ENCODE measurements at regions not wholly inside any gene's neighbourhood (a gene's known extent, or its start where the extent isn't known, plus 50 kb on each side); places are given as distances from the start of the nearest gene placed in this dataset.

DNA sequence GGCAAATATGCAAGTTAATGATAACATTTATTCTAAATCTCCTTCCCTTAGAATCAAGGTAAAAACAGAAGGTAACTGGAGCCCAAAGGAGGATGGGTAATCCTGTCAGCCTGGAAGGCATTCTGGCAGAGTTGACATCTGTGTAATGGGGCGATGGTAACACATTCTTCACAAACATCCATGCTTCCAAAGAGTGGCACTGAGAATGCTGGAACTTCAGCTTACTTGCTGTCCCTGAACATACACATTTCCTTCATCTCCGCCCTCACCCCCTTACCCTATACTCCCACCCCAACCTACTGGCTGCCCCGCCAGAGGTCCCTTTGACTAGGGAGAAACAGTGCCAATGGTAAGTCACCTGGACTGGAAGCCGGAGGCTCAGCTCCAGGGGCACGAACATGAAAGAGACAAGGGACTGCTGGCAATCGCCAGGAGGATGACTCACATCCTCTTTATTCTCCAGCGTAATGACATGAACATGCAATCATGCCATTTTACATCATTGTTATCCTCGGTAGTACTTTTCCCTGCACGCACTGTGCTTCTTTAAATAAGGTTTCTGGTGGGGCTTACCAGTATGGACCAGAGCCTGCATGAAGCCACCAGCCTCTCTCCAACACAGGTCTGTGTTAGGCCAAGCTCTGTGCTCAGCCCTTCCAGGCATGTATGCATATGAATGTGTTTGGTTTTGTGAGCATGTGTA lies 694.2 kb upstream of the TENM3 start:
- no peaks in the 10 kb centered on the region for H3K36me3 ChIP-seq (ENCODE audit: insufficient read depth, low read length)
- peak overlapping the region; percentile 87 for H3K27ac ChIP-seq (ENCODE audit: low read depth, low read length)
- peaks cover 29% of the 10 kb centered on the region for H3K4me1 ChIP-seq (ENCODE audit: control insufficient read depth, insufficient read depth, low read length, unreplicated experiment)
- H3K79me2 ChIP-seq (ENCODE audit: control insufficient read depth, insufficient read depth, low read length, unreplicated experiment): no peaks in the 10 kb centered on the region
- H3K4me3 ChIP-seq (ENCODE audit: low read depth, low read length): peak overlapping the region; percentile 31
- no peaks in the 10 kb centered on the region for H3K27me3 ChIP-seq (ENCODE audit: insufficient read depth, low read length)
- peak overlapping the region; percentile 80 for H2AFZ ChIP-seq (ENCODE audit: low read length, unreplicated experiment)

DNA sequence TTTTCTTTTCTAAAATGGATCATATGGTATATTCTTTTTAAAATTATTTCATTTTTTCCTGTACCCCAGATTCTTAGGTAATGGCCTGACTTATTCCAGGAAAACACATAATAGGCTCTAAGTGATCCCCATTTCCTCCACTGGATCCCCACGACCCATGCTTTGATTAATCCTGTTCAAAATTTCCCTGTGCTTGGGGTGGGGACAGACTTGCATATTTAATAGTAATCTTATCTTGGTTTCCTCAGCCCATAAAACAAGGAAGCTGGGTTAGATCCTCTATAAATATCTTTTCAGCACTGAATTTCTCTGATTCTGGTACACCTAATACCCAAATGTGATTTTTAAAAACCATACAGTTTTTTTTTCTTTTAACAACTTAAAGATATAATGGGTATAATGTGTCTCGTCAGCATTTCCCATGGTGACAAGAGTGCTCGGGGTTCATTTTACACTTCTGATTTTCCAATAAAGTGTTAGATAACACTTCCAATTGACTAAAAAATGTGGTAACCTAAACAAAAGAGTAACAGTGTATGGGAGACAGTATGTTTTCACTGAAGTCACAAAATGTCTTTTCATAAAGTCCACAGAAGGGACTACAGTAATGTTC lies 693.5 kb upstream of the TENM3 start:
- no peak overlapping the region for H2AFZ ChIP-seq (ENCODE audit: low read length, unreplicated experiment)
- H3K4me1 ChIP-seq (ENCODE audit: control insufficient read depth, insufficient read depth, low read length, unreplicated experiment): peaks cover 29% of the 10 kb centered on the region
- H3K27ac ChIP-seq (ENCODE audit: low read depth, low read length): peak overlapping the region; percentile 87
- no peaks in the 10 kb centered on the region for H3K36me3 ChIP-seq (ENCODE audit: insufficient read depth, low read length)
- peak overlapping the region; percentile 31 for H3K4me3 ChIP-seq (ENCODE audit: low read depth, low read length)
- H3K79me2 ChIP-seq (ENCODE audit: control insufficient read depth, insufficient read depth, low read length, unreplicated experiment): no peaks in the 10 kb centered on the region
- H3K27me3 ChIP-seq (ENCODE audit: insufficient read depth, low read length): no peaks in the 10 kb centered on the region

DNA sequence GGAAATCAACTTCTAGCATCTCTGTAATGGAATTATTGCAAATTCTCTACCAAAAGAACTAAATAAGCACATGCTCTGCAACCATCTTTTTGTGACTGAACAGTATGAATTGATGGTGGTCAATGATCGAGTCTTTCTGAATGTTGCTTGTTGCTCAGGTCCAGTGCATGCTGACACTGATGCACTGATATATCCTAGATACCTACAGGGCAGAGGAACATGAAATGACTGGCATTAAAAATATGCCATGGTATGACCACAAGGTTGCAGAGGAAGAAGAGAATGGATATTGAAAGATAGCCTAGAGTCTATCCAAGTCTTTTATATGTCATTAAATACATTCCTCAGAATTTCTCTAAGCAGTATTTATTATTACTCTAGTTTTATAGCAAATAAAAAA lies 692.8 kb upstream of the TENM3 start:
- Histone ChIP-seq H3K79me2 (ENCODE audit: control insufficient read depth, insufficient read depth, low read length, unreplicated experiment) (no peaks in the 10 kb centered on the region), H3K27ac (ENCODE audit: low read depth, low read length) (peak overlapping the region; percentile 87; the same call in 1 of the 2 replicates), H3K4me3 (ENCODE audit: low read depth, low read length) (peak overlapping the region; percentile 31; the same call in 1 of the 2 replicates), H3K27me3 (ENCODE audit: insufficient read depth, low read length) (no peaks in the 10 kb centered on the region), H2AFZ (ENCODE audit: low read length, unreplicated experiment) (no peak overlapping the region), H3K36me3 (ENCODE audit: insufficient read depth, low read length) (no peaks in the 10 kb centered on the region), H3K4me1 (ENCODE audit: control insufficient read depth, insufficient read depth, low read length, unreplicated experiment) (peaks cover 29% of the 10 kb centered on the region)

DNA sequence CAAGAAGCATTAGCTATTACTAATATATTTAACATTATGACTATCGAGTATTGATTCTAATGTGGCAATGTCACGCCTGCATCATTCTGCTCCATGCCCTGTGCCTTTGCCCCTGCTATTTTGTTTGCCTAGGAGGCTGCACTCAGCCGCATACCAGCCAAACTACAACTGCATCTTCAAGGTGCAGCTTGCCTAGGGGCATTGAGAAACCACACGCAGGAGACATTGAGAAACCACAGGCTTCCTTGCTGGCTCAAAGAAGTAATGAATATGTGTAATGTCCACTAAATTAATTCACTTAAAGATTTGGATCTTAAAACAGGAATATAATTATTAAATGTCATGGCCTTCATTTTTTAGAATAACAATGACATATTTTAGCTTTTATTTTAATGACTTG lies 683.6 kb upstream of the TENM3 start:
- Histone ChIP-seq H3K27ac (ENCODE audit: low read depth, low read length) (no peak overlapping the region), H3K4me1 (ENCODE audit: control insufficient read depth, insufficient read depth, low read length, unreplicated experiment) (no peaks in the 10 kb centered on the region), H2AFZ (ENCODE audit: low read length, unreplicated experiment) (no peak overlapping the region), H3K36me3 (ENCODE audit: insufficient read depth, low read length) (no peaks in the 10 kb centered on the region), H3K4me3 (ENCODE audit: low read depth, low read length) (no peak overlapping the region), H3K79me2 (ENCODE audit: control insufficient read depth, insufficient read depth, low read length, unreplicated experiment) (no peaks in the 10 kb centered on the region), H3K27me3 (ENCODE audit: insufficient read depth, low read length) (no peaks in the 10 kb centered on the region)

DNA sequence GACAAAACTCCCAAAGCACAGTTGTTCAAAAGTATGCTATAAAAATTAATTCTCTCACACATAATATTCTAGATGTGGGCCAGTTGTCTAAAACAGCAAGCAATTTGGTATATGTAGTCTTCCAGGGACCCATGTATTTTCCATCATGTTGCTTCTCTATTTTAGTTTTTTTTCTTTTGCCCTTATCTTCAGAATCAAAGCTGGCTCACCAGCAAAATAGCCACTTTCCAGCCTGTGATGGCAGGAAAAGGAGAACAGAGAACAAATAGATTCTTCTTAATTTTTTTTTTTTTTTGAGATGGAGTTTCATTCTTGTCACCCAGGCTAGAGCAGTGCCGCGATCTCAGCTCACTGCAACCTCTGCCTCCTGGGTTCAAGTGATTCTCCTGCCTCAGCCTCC lies 680.8 kb upstream of the TENM3 start:
- H3K79me2 ChIP-seq (ENCODE audit: control insufficient read depth, insufficient read depth, low read length, unreplicated experiment): no peaks in the 10 kb centered on the region
- no peak overlapping the region for H2AFZ ChIP-seq (ENCODE audit: low read length, unreplicated experiment)
- no peaks in the 10 kb centered on the region for H3K36me3 ChIP-seq (ENCODE audit: insufficient read depth, low read length)
- no peaks in the 10 kb centered on the region for H3K4me1 ChIP-seq (ENCODE audit: control insufficient read depth, insufficient read depth, low read length, unreplicated experiment)
- H3K27ac ChIP-seq (ENCODE audit: low read depth, low read length): no peak overlapping the region
- H3K4me3 ChIP-seq (ENCODE audit: low read depth, low read length): no peak overlapping the region
- H3K27me3 ChIP-seq (ENCODE audit: insufficient read depth, low read length): no peaks in the 10 kb centered on the region

DNA sequence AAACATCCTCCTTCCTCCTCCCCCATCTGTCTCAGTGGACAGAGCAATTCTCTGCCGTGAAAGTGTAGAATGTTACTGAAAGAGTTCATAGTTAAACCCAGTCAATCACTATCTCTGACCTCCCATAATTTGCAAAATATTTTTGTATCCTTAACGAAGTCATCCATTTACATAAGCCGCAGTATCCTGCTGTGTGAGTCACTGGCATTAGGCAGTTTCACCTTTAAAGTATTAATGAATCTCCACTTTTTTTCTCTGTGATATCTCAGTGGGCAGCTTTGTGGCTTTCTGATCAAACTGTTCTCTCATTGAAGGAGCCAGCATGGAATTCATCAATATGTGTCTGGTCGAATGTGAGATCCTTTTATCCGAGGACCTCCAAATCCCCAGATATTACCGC lies 678.6 kb upstream of the TENM3 start:
- Histone ChIP-seq H3K4me3 (ENCODE audit: low read depth, low read length) (no peak overlapping the region), H3K79me2 (ENCODE audit: control insufficient read depth, insufficient read depth, low read length, unreplicated experiment) (no peaks in the 10 kb centered on the region), H3K27me3 (ENCODE audit: insufficient read depth, low read length) (no peaks in the 10 kb centered on the region), H3K27ac (ENCODE audit: low read depth, low read length) (no peak overlapping the region), H3K4me1 (ENCODE audit: control insufficient read depth, insufficient read depth, low read length, unreplicated experiment) (no peaks in the 10 kb centered on the region), H3K36me3 (ENCODE audit: insufficient read depth, low read length) (no peaks in the 10 kb centered on the region), H2AFZ (ENCODE audit: low read length, unreplicated experiment) (no peak overlapping the region)

DNA sequence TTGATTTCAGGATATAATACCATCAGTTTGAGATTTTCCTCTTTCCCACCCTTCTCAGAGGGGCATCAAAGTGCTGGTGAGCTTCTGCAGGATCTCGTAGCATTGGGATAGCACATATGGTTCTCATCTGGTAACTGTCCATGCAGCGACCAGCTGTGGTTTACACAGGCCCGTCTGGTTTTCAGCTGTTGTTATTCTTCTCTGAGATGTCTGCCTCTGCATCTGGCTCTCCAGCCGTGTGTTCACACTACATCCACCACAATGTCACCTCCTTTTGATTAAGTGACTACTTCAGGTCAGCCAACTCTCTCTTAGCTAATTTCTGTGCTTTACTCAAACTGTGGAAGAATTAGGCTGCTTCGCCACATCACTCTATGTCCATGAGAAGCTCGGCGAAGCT lies 676.7 kb upstream of the TENM3 start:
- no peaks in the 10 kb centered on the region for H3K36me3 ChIP-seq (ENCODE audit: insufficient read depth, low read length)
- H3K27ac ChIP-seq (ENCODE audit: low read depth, low read length): no peak overlapping the region

DNA sequence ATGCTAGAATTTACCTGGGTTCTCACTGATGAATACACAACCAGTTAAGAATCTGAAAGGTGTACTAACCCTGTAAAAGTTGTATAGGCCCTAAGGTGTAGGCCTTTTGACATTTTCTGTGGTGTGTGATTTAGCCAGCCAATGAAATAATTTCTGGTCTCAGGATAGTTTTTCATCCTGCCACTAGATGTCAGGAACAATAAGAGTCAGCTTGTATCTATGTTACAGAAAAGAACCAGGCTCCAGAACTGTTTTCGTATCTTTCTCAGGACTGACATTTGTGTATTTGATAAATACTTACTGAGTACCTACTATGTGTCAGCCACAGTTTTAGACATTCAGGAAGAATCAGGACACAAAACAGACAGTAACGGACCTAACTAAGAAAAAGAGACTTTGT lies 673.6 kb upstream of the TENM3 start:
- Histone ChIP-seq H3K4me1 (ENCODE audit: control insufficient read depth, insufficient read depth, low read length, unreplicated experiment) (no peaks in the 10 kb centered on the region), H3K79me2 (ENCODE audit: control insufficient read depth, insufficient read depth, low read length, unreplicated experiment) (no peaks in the 10 kb centered on the region), H3K27me3 (ENCODE audit: insufficient read depth, low read length) (no peaks in the 10 kb centered on the region), H3K27ac (ENCODE audit: low read depth, low read length) (no peak overlapping the region), H3K4me3 (ENCODE audit: low read depth, low read length) (no peak overlapping the region), H2AFZ (ENCODE audit: low read length, unreplicated experiment) (peak overlapping the region; percentile 82), H3K36me3 (ENCODE audit: insufficient read depth, low read length) (no peaks in the 10 kb centered on the region)

More for the DNA sequence above, 676.7 kb upstream of the TENM3 start:
- H2AFZ ChIP-seq (ENCODE audit: low read length, unreplicated experiment): no peak overlapping the region
- H3K4me1 ChIP-seq (ENCODE audit: control insufficient read depth, insufficient read depth, low read length, unreplicated experiment): no peaks in the 10 kb centered on the region
- no peaks in the 10 kb centered on the region for H3K79me2 ChIP-seq (ENCODE audit: control insufficient read depth, insufficient read depth, low read length, unreplicated experiment)
- no peaks in the 10 kb centered on the region for H3K27me3 ChIP-seq (ENCODE audit: insufficient read depth, low read length)
- no peak overlapping the region for H3K4me3 ChIP-seq (ENCODE audit: low read depth, low read length)

DNA sequence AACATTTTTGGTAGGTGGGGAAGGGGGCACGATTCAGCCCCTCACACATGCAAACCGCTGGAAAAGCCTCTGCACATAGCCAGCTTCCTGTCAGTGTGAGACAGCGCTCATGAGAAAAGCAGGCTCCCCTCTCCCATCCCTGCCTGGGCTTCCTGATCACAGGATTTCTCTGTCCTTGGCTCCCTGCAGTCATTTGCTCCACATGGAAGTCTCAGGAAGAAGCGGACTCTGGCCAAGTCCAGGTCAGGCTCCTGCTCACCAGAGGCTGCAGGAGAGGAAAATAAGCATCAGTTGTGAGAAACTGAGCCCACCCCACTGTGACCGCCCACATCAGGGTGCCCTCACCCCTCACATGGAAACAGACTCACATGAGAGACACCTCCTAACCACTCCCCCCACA lies 664.3 kb upstream of the TENM3 start:
- no peaks in the 10 kb centered on the region for H3K36me3 ChIP-seq (ENCODE audit: insufficient read depth, low read length)
- no peak overlapping the region for H2AFZ ChIP-seq (ENCODE audit: low read length, unreplicated experiment)
- H3K79me2 ChIP-seq (ENCODE audit: control insufficient read depth, insufficient read depth, low read length, unreplicated experiment): no peaks in the 10 kb centered on the region
- H3K4me1 ChIP-seq (ENCODE audit: control insufficient read depth, insufficient read depth, low read length, unreplicated experiment): no peaks in the 10 kb centered on the region
- H3K27me3 ChIP-seq (ENCODE audit: insufficient read depth, low read length): no peaks in the 10 kb centered on the region
- H3K27ac ChIP-seq (ENCODE audit: low read depth, low read length): no peak overlapping the region
- no peak overlapping the region for H3K4me3 ChIP-seq (ENCODE audit: low read depth, low read length)

DNA sequence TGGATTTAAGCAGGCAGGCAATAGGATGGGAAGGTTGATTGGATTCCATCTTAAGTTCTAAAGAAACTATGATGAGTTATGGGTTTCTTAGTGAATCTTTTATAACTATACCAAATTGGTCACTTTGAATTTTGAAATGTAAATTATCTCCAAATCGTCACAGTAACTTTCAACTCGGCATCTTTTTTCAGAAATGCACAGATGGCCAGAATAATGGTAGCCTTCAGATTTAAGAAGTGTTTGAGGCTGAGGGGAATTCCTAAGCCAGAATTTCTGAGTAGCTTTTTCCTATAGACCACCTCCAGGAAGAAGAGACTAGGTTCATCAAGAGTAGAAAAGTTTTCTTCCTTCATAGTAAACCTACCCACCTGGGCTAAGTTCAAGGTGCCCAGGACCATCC lies 663.7 kb upstream of the TENM3 start:
- H2AFZ ChIP-seq (ENCODE audit: low read length, unreplicated experiment): no peak overlapping the region

DNA sequence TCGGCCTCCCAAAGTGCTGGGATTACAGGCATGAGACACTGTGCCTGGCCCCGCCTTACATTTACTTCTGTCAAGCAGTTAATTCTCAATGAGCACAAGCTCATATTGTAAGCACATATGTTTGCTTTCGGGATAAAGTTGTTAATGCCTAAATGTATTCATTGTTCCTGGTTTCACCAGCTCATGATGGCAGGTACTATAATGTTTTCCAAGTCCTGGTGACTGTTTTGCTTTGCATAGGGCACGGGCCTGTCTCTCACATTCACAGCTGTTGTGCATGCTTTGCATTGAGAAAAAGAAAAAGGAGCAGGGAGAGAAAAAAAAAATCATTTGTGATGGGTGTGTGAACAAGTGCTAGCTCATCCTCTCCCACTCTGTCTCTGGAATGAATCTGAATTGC lies 661.2 kb upstream of the TENM3 start:
- no peaks in the 10 kb centered on the region for H3K27me3 ChIP-seq (ENCODE audit: insufficient read depth, low read length)
- H3K4me3 ChIP-seq (ENCODE audit: low read depth, low read length): no peak overlapping the region
- H3K4me1 ChIP-seq (ENCODE audit: control insufficient read depth, insufficient read depth, low read length, unreplicated experiment): no peaks in the 10 kb centered on the region
- H2AFZ ChIP-seq (ENCODE audit: low read length, unreplicated experiment): no peak overlapping the region
- no peak overlapping the region for H3K27ac ChIP-seq (ENCODE audit: low read depth, low read length)
- H3K36me3 ChIP-seq (ENCODE audit: insufficient read depth, low read length): no peaks in the 10 kb centered on the region
- no peaks in the 10 kb centered on the region for H3K79me2 ChIP-seq (ENCODE audit: control insufficient read depth, insufficient read depth, low read length, unreplicated experiment)

More for the DNA sequence above, 663.7 kb upstream of the TENM3 start:
- no peaks in the 10 kb centered on the region for H3K4me1 ChIP-seq (ENCODE audit: control insufficient read depth, insufficient read depth, low read length, unreplicated experiment)
- no peak overlapping the region for H3K27ac ChIP-seq (ENCODE audit: low read depth, low read length)
- no peaks in the 10 kb centered on the region for H3K27me3 ChIP-seq (ENCODE audit: insufficient read depth, low read length)
- no peaks in the 10 kb centered on the region for H3K79me2 ChIP-seq (ENCODE audit: control insufficient read depth, insufficient read depth, low read length, unreplicated experiment)
- H3K36me3 ChIP-seq (ENCODE audit: insufficient read depth, low read length): no peaks in the 10 kb centered on the region
- H3K4me3 ChIP-seq (ENCODE audit: low read depth, low read length): no peak overlapping the region
